ENCODE measurements at regions not wholly inside any gene's neighbourhood (a gene's known extent, or its start where the extent isn't known, plus 50 kb on each side); places are given as distances from the start of the nearest gene placed in this dataset.

- no peaks in the 10 kb centered on the region for H3K9me3 Mint-ChIP-seq
- H3K27me3 Mint-ChIP-seq (ENCODE audit: low read depth, poor library complexity) = no peaks in the 10 kb centered on the region
- no peak overlapping the region for H3K27ac Mint-ChIP-seq
- H3K4me3 Mint-ChIP-seq = no peak overlapping the region
- no peak for TF ChIP-seq CTCF (IDR thresholded peaks at IDR 0.05)
- no peak for DNase-seq
- no peaks in the 10 kb centered on the region for H3K36me3 Mint-ChIP-seq (ENCODE audit: low read depth)
- H3K4me1 Mint-ChIP-seq = no peaks in the 10 kb centered on the region
Measured at GRCh38 chr11:24064309-24064903, 432.4 kb upstream of the LUZP2 start.

GRCh38 chr11:24068197-24068596, 428.7 kb upstream of the LUZP2 start:
- peaks cover 6% of the 10 kb centered on the region for H3K9me3 Mint-ChIP-seq
- no peaks in the 10 kb centered on the region for H3K4me1 Mint-ChIP-seq
- H3K4me3 Mint-ChIP-seq = no peak overlapping the region
- no peaks in the 10 kb centered on the region for H3K36me3 Mint-ChIP-seq (ENCODE audit: low read depth)
- no peaks in the 10 kb centered on the region for H3K27me3 Mint-ChIP-seq (ENCODE audit: low read depth, poor library complexity)
- no peak for DNase-seq
- no peak overlapping the region for H3K27ac Mint-ChIP-seq
- no peak for TF ChIP-seq CTCF (IDR thresholded peaks at IDR 0.05)

- Mint-ChIP-seq H3K27me3 (ENCODE audit: low read depth, poor library complexity) (no peaks in the 10 kb centered on the region), H3K36me3 (ENCODE audit: low read depth) (no peaks in the 10 kb centered on the region), H3K4me1 (no peaks in the 10 kb centered on the region), H3K9me3 (peaks cover 6% of the 10 kb centered on the region), H3K4me3 (no peak overlapping the region), H3K27ac (no peak overlapping the region)
- no peak for TF ChIP-seq CTCF (IDR thresholded peaks at IDR 0.05)
- DNase-seq = no peak
Measured at GRCh38 chr11:24070435-24070834, 426.4 kb upstream of the LUZP2 start.

- DNase-seq = no peak
- H3K4me3 Mint-ChIP-seq = no peak overlapping the region
- no peaks in the 10 kb centered on the region for H3K9me3 Mint-ChIP-seq
- no peaks in the 10 kb centered on the region for H3K36me3 Mint-ChIP-seq (ENCODE audit: low read depth)
- H3K4me1 Mint-ChIP-seq = no peaks in the 10 kb centered on the region
- H3K27ac Mint-ChIP-seq = no peak overlapping the region
- no peak for TF ChIP-seq CTCF (IDR thresholded peaks at IDR 0.05)
- H3K27me3 Mint-ChIP-seq (ENCODE audit: low read depth, poor library complexity) = peaks cover 4% of the 10 kb centered on the region
Measured at GRCh38 chr11:24078018-24078417, 418.8 kb upstream of the LUZP2 start.

GRCh38 chr11:24082241-24082640, 414.6 kb upstream of the LUZP2 start:
- Mint-ChIP-seq H3K36me3 (ENCODE audit: low read depth) (no peaks in the 10 kb centered on the region), H3K4me1 (no peaks in the 10 kb centered on the region), H3K27ac (no peak overlapping the region), H3K27me3 (ENCODE audit: low read depth, poor library complexity) (peaks cover 4% of the 10 kb centered on the region), H3K4me3 (no peak overlapping the region), H3K9me3 (no peaks in the 10 kb centered on the region)
- no peak for TF ChIP-seq CTCF (IDR thresholded peaks at IDR 0.05)
- DNase-seq = no peak

- no peaks in the 10 kb centered on the region for H3K36me3 Mint-ChIP-seq (ENCODE audit: low read depth)
- peaks cover 4% of the 10 kb centered on the region for H3K27me3 Mint-ChIP-seq (ENCODE audit: low read depth, poor library complexity)
- H3K27ac Mint-ChIP-seq = no peak overlapping the region
- H3K4me1 Mint-ChIP-seq = no peaks in the 10 kb centered on the region
- H3K9me3 Mint-ChIP-seq = no peaks in the 10 kb centered on the region
- no peak overlapping the region for H3K4me3 Mint-ChIP-seq
- DNase-seq = no peak
- TF ChIP-seq CTCF (IDR thresholded peaks at IDR 0.05) = no peak
Measured at GRCh38 chr11:24082860-24083259, 414.0 kb upstream of the LUZP2 start.
